ENCODE measurements at regions not wholly inside any gene's neighbourhood (a gene's known extent, or its start where the extent isn't known, plus 50 kb on each side); places are given as distances from the start of the nearest gene placed in this dataset.

- no peaks in the 10 kb centered on the region for H3K36me3 ChIP-seq
- no peak overlapping the region for H3K27ac ChIP-seq
- H3K27me3 ChIP-seq, result no peaks in the 10 kb centered on the region
- WGBS, 2 donors (ENCODE audit: low coverage in 1 of 2), result 87 to 88% methylated on average over 3 of the region's 6 CpGs
- TF ChIP-seq EP300 (IDR thresholded peaks at IDR 0.05) (no peak), POLR2A (IDR thresholded peaks at IDR 0.05) (no peak), POLR2AphosphoS5 (IDR thresholded peaks at IDR 0.05) (no peak), CTCF (IDR thresholded peaks at IDR 0.05) (no peak)
- no peak for ATAC-seq
- no peak overlapping the region for H3K4me3 ChIP-seq
- peaks cover 0 to 4% (median 0%) of the 10 kb centered on the region in 3 donors for H3K4me1 ChIP-seq
- H3K9me3 ChIP-seq, result no peaks in the 10 kb centered on the region
These were observed 523.5 kb upstream of the ZEB2 start for GRCh38 chr2:145043399-145043834.

DNA sequence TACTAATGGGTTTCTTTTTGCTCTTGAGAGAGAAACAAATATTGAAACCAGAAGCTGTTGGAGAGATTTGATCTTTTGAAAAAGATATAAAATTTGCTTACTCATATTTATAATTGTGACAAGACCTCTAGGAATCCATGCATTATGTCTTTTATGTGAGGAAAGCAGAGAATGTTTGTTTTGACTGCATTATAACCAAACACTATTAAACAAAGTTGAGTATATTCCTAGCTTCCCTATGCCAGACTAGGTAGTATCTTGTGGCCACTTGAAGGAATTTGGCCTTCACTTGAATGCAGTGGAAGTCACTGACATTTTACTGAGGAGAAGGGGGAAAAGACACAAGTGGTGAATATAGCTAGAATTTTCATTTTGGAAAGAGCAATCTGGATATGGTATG, 521.8 kb upstream of the ZEB2 start:
- Histone ChIP-seq H3K27me3 (no peaks in the 10 kb centered on the region), H3K36me3 (no peaks in the 10 kb centered on the region), H3K4me1 (peaks cover 0 to 9% (median 0%) of the 10 kb centered on the region in 3 donors), H3K9me3 (no peaks in the 10 kb centered on the region), H3K27ac (no peak overlapping the region), H3K4me3 (no peak overlapping the region)
- TF ChIP-seq CTCF (IDR thresholded peaks at IDR 0.05) (no peak), POLR2A (IDR thresholded peaks at IDR 0.05) (no peak), EP300 (IDR thresholded peaks at IDR 0.05) (no peak), POLR2AphosphoS5 (IDR thresholded peaks at IDR 0.05) (no peak)
- no peak for ATAC-seq

- H3K27me3 ChIP-seq, result no peaks in the 10 kb centered on the region
- no peak overlapping the region for H3K27ac ChIP-seq
- TF ChIP-seq POLR2A (IDR thresholded peaks at IDR 0.05) (no peak), POLR2AphosphoS5 (IDR thresholded peaks at IDR 0.05) (no peak), CTCF (IDR thresholded peaks at IDR 0.05) (no peak), EP300 (IDR thresholded peaks at IDR 0.05) (no peak)
- H3K36me3 ChIP-seq, result no peaks in the 10 kb centered on the region
- H3K9me3 ChIP-seq, result no peaks in the 10 kb centered on the region
- H3K4me3 ChIP-seq, result no peak overlapping the region
- 50 to 69% methylated on average over 1 of the region's 1 CpG for WGBS, 2 donors (ENCODE audit: low coverage in 1 of 2)
- no peak for ATAC-seq
- H3K4me1 ChIP-seq, result peaks cover 0 to 9% (median 0%) of the 10 kb centered on the region in 3 donors
These were observed 520.5 kb upstream of the ZEB2 start for GRCh38 chr2:145040433-145040832.

DNA sequence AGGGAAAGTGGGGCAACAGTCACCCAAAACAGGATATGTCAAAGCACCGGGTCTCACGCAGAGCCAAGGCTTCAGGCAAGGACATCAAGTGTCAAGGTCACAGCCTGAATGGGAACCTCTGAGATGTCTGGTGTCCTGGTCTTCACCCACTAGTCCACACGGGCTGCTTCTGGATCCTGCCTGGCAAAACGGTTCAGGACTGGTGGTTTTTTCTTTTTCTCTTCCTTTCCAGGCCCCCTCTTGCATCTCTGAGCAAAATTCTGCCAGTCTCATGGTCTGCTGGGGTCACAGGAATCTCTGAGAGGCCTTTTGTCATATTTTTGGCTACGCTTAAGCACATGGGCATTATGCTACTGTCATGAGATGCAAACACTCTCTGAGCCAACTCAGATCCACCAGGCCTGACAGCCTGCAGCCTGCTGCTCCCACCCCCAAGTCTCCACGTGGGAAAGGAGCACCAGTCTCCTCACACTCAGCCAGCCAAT, 518.2 kb upstream of the ZEB2 start:
- ATAC-seq, result no peak
- Histone ChIP-seq H3K9me3 (no peaks in the 10 kb centered on the region), H3K27me3 (no peaks in the 10 kb centered on the region), H3K4me1 (peaks cover 0 to 9% (median 0%) of the 10 kb centered on the region in 3 donors), H3K4me3 (no peak overlapping the region), H3K27ac (peak overlapping the region in 3 of 4 donors; percentile 13 to 49 (median 43)), H3K36me3 (no peaks in the 10 kb centered on the region)
- no peak for TF ChIP-seq POLR2A (IDR thresholded peaks at IDR 0.05)
- TF ChIP-seq EP300 (IDR thresholded peaks at IDR 0.05), result no peak
- no peak for TF ChIP-seq CTCF (IDR thresholded peaks at IDR 0.05)
- TF ChIP-seq POLR2AphosphoS5 (IDR thresholded peaks at IDR 0.05), result no peak
- WGBS, 2 donors (ENCODE audit: low coverage in 1 of 2), result 59 to 69% methylated on average over 3 to 6 of the region's 6 CpGs

- no peaks in the 10 kb centered on the region for H3K36me3 ChIP-seq
- no peak for ATAC-seq
- no peaks in the 10 kb centered on the region for H3K9me3 ChIP-seq
- 59% methylated on average over 5 to 6 of the region's 6 CpGs for WGBS, 2 donors (ENCODE audit: low coverage in 1 of 2)
- H3K27me3 ChIP-seq, result no peaks in the 10 kb centered on the region
- H3K4me1 ChIP-seq, result peaks cover 0 to 9% (median 0%) of the 10 kb centered on the region in 3 donors
- TF ChIP-seq POLR2A (IDR thresholded peaks at IDR 0.05) (no peak), CTCF (IDR thresholded peaks at IDR 0.05) (no peak), POLR2AphosphoS5 (IDR thresholded peaks at IDR 0.05) (no peak), EP300 (IDR thresholded peaks at IDR 0.05) (no peak)
- H3K27ac ChIP-seq, result no peak overlapping the region
- H3K4me3 ChIP-seq, result peak overlapping the region in 1 of 2 donors; percentile 21
These were observed 516.6 kb upstream of the ZEB2 start for GRCh38 chr2:145036421-145037011.
